Activated CD8-positive, alpha-beta T cell treated with anti-CD3 and anti-CD28 coated beads, Interleukin-2, amount 10 ng/mL, durations not matched to agents 7 days and 5 days (primary cell): ENCODE measurements at regions not wholly inside any gene's neighbourhood (a gene's known extent, or its start where the extent isn't known, plus 50 kb on each side); places are given as distances from the start of the nearest gene placed in this dataset.

Source experiments
- ATAC-seq: fragments of 150-1000 bp; cut with Tn5 transposase; one replicate; pipeline ENCODE4 v1.10.0; 2021; ENCODE audit warnings: moderate library complexity
- CTCF ChIA-PET: fragments of 350-600 bp; sonication (Branson Sonifier 250); formaldehyde crosslinking; loops from one replicate; lab custom pipeline; 2021; ENCODE audit warnings: antibody characterized with exemption; lab: Charles Lee
- POLR2A ChIA-PET: fragments of 350-600 bp; sonication (Branson Sonifier 250); formaldehyde crosslinking; loops from one replicate; lab custom pipeline; 2021; ENCODE audit warnings: antibody characterized with exemption; lab: Charles Lee
- DNase-seq: peaks from one replicate; pipeline ENCODE4 v3.0.0-alpha.2; 2020
- H3K27ac Mint-ChIP-seq: one replicate; pipeline ENCODE4 v1.8.0; 2021; ENCODE audit warnings: mild to moderate bottlenecking, mixed read lengths
- H3K27me3 Mint-ChIP-seq: one replicate; pipeline ENCODE4 v1.8.0; 2021; ENCODE audit warnings: low read depth, mixed read lengths
- H3K36me3 Mint-ChIP-seq: one replicate; pipeline ENCODE4 v1.8.0; 2021; ENCODE audit warnings: low read depth, mixed read lengths
- H3K4me1 Mint-ChIP-seq: one replicate; pipeline ENCODE4 v1.8.0; 2021; ENCODE audit warnings: low read depth, mixed read lengths
- H3K4me3 Mint-ChIP-seq: one replicate; pipeline ENCODE4 v1.8.0; 2021; ENCODE audit warnings: mild to moderate bottlenecking, mixed read lengths
- H3K9me3 Mint-ChIP-seq: one replicate; pipeline ENCODE4 v1.8.0; 2022; ENCODE audit warnings: mixed read lengths; ENCODE audit not compliant: insufficient read depth

DNA sequence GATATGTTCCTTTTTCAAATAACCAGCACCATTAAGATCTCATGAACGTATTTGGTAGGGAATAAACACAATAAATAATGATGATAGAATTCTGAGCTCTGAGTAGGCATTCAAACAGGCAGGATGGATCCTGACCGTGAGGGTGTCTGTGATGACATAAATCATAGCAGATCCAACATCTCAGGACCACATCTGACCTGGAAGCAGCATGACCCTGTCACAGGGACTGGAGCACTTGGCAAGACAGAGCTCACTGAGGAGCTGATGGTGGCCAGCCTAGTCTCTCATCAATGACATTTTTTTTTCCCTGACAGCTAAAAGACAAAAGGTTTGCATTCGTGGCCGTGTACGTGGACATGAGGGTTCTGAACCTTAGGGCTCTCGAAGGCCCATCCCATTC lies 337.5 kb downstream of the NPIPA8 start:
- H3K4me3 Mint-ChIP-seq, result no peak overlapping the region
- DNase-seq (no peak), ATAC-seq (no peak)
- ChIA-PET CTCF (no interaction called here), POLR2A (no interaction called here)
- H3K27me3 Mint-ChIP-seq, result no peaks in the 10 kb centered on the region
- H3K4me1 Mint-ChIP-seq, result no peaks in the 10 kb centered on the region
- no peaks in the 10 kb centered on the region for H3K9me3 Mint-ChIP-seq
- H3K36me3 Mint-ChIP-seq, result no peaks in the 10 kb centered on the region
- no peak overlapping the region for H3K27ac Mint-ChIP-seq

DNA sequence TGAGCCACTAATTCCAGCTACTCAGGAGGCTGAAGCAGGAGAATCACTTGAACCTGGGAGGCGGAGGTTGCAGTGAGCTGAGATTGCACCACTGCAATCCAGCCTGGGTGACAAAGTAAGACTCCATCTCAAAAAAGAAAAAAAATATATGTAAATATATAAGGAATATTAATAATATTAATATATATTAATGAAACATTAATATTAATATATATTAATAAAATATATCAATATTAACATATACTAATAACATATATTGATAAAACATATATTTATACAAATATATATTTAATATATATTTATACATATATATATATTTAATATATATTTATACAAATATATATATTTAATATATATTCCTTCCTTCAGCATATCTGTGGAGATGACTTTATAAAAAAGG lies 338.0 kb downstream of the NPIPA8 start:
- no peaks in the 10 kb centered on the region for H3K4me1 Mint-ChIP-seq
- no peaks in the 10 kb centered on the region for H3K9me3 Mint-ChIP-seq
- no peak overlapping the region for H3K27ac Mint-ChIP-seq
- POLR2A ChIA-PET, result no interaction called here
- no peaks in the 10 kb centered on the region for H3K27me3 Mint-ChIP-seq
- CTCF ChIA-PET, result no interaction called here
- DNase-seq (no peak), ATAC-seq (no peak)
- H3K36me3 Mint-ChIP-seq, result no peaks in the 10 kb centered on the region
- H3K4me3 Mint-ChIP-seq, result no peak overlapping the region

DNA sequence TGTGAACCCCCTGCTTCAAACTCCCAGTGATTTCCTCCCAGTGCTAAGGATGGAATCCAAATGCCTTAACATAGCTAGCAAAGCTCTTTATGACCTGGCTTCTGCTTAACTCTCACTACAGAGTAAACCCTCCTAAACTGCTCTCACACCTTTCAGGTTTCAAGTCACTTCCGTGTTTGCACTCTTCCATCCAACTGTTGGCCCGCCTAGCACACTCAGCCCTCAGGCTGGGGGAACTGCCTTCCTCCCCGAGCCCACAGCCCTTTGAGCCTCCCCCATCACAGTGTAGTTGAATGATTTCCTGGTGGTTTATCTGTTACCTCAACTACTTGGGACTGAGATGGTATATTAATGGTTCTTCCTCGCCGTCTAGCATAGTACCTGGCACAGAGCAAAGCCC lies 342.5 kb downstream of the NPIPA8 start:
- CTCF ChIA-PET, result no interaction called here
- Mint-ChIP-seq H3K27me3 (peaks cover 7% of the 10 kb centered on the region), H3K4me1 (no peaks in the 10 kb centered on the region), H3K27ac (no peak overlapping the region), H3K4me3 (no peak overlapping the region), H3K9me3 (no peaks in the 10 kb centered on the region), H3K36me3 (no peaks in the 10 kb centered on the region)
- POLR2A ChIA-PET, result no interaction called here
- DNase-seq, result no peak
- no peak for ATAC-seq

DNA sequence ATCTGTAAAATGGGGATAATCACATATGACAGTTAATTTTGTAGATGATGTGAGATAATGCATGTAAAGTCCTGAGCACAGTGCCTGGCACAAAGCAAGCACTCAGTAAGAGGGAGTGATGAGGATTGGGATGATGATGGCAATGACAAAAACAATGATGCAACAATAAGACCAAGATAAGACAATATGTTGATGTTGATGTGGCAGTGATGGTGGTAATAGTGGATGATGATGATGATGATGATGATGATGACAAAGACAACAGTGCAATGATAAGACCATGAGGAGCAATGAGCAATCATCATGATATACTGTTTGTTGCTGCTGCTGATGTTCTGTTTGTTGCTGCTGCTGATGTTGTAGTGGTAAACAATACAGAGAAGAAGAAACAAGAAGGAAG lies 344.1 kb downstream of the NPIPA8 start:
- ATAC-seq (no peak), DNase-seq (no peak)
- no peaks in the 10 kb centered on the region for H3K9me3 Mint-ChIP-seq
- no peak overlapping the region for H3K4me3 Mint-ChIP-seq
- H3K27ac Mint-ChIP-seq, result no peak overlapping the region
- H3K36me3 Mint-ChIP-seq, result no peaks in the 10 kb centered on the region
- ChIA-PET CTCF (no interaction called here), POLR2A (no interaction called here)
- no peaks in the 10 kb centered on the region for H3K4me1 Mint-ChIP-seq
- peaks cover 7% of the 10 kb centered on the region for H3K27me3 Mint-ChIP-seq

GRCh38 chr16:17989255-17989654 lies 347.3 kb downstream of the NPIPA8 start:
- no peaks in the 10 kb centered on the region for H3K4me1 Mint-ChIP-seq
- no peak for ATAC-seq
- no peak overlapping the region for H3K27ac Mint-ChIP-seq
- H3K9me3 Mint-ChIP-seq, result no peaks in the 10 kb centered on the region
- no peak for DNase-seq
- H3K4me3 Mint-ChIP-seq, result no peak overlapping the region
- ChIA-PET POLR2A (no interaction called here), CTCF (no interaction called here)
- H3K36me3 Mint-ChIP-seq, result no peaks in the 10 kb centered on the region
- H3K27me3 Mint-ChIP-seq, result peaks cover 7% of the 10 kb centered on the region

GRCh38 chr16:17988839-17989238 lies 347.7 kb downstream of the NPIPA8 start:
- ATAC-seq (no peak), DNase-seq (no peak)
- ChIA-PET CTCF (no interaction called here), POLR2A (no interaction called here)
- H3K4me3 Mint-ChIP-seq, result no peak overlapping the region
- H3K4me1 Mint-ChIP-seq, result no peaks in the 10 kb centered on the region
- no peaks in the 10 kb centered on the region for H3K36me3 Mint-ChIP-seq
- H3K9me3 Mint-ChIP-seq, result no peaks in the 10 kb centered on the region
- H3K27ac Mint-ChIP-seq, result no peak overlapping the region
- peaks cover 7% of the 10 kb centered on the region for H3K27me3 Mint-ChIP-seq

DNA sequence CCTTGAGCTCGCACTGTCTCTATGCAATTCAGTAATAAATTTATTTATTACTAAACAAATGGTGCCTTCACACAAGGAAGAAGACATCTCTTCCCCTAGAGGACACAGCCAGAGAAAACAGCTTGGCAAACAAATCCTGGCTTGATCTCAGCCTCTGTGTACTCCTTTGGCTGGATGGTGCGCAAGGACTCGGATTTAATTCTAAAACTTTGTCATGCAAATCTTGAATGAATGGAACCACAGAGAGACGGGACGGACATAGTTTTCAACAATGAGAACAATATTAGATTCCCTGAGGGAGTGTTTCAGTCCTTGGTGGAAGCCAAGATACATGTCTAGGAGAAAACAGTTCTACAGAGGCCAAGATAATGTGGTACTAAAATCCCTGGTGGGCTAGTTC lies 349.5 kb downstream of the NPIPA8 start:
- CTCF ChIA-PET, result no interaction called here
- POLR2A ChIA-PET, result no interaction called here
- ATAC-seq, result no peak
- H3K27me3 Mint-ChIP-seq, result peaks cover 3% of the 10 kb centered on the region
- H3K9me3 Mint-ChIP-seq, result no peaks in the 10 kb centered on the region
- H3K4me1 Mint-ChIP-seq, result no peaks in the 10 kb centered on the region
- DNase-seq, result no peak
- no peak overlapping the region for H3K27ac Mint-ChIP-seq
- no peak overlapping the region for H3K4me3 Mint-ChIP-seq
- H3K36me3 Mint-ChIP-seq, result no peaks in the 10 kb centered on the region

GRCh38 chr16:17984810-17985209 lies 351.7 kb downstream of the NPIPA8 start:
- Mint-ChIP-seq H3K9me3 (no peaks in the 10 kb centered on the region), H3K4me1 (no peaks in the 10 kb centered on the region), H3K4me3 (no peak overlapping the region), H3K27ac (no peak overlapping the region), H3K27me3 (no peaks in the 10 kb centered on the region), H3K36me3 (no peaks in the 10 kb centered on the region)
- DNase-seq (no peak), ATAC-seq (no peak)
- CTCF ChIA-PET, result no interaction called here
- POLR2A ChIA-PET, result no interaction called here

DNA sequence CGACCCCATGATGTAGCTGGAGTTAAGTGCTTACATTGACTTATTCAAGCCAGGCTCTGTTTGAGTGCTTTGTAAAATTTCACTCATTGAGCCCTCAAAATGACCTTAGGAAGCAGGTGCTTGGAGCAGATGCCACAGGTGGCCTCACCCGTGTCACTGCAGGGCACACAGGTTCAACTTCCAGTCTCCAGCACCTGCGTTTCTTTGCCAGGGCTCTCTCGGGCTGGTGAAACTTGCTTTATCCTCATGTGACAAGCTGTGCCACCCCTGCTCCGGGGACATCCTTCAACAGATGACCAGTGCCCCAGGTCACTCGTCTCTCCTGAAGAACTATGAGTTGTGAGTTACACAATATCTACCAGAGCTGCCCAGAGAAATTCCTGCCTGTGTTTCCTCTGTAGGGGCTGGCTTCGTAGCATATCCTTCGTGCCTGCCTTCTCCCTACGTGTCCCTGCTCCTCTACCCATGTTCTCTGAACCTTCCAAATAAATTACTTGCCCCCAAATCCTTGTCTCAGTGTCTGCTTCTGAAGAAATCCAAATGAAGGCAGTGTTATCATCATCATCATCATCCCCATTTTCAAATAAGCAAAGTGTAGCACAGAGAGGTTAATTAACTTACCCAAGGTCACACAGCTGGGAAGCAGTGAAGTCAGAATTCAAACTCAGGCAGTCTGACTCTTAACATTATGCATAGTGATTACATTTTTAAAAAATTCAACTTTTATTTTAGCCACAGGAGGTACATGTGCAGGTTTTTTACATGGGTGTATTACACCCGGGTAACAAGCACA lies 352.5 kb downstream of the NPIPA8 start:
- CTCF ChIA-PET, result no interaction called here
- Mint-ChIP-seq H3K9me3 (no peaks in the 10 kb centered on the region), H3K4me1 (no peaks in the 10 kb centered on the region), H3K27me3 (no peaks in the 10 kb centered on the region), H3K36me3 (no peaks in the 10 kb centered on the region), H3K4me3 (no peak overlapping the region), H3K27ac (no peak overlapping the region)
- ATAC-seq (no peak), DNase-seq (no peak)
- POLR2A ChIA-PET, result no interaction called here

- ATAC-seq, result no peak
- no peak overlapping the region for H3K4me3 Mint-ChIP-seq
- CTCF ChIA-PET, result no interaction called here
These were observed 353.4 kb downstream of the NPIPA8 start for GRCh38 chr16:17983114-17983513.

GRCh38 chr16:17977260-17977659 lies 359.3 kb downstream of the NPIPA8 start:
- no peak for DNase-seq
- no peaks in the 10 kb centered on the region for H3K4me1 Mint-ChIP-seq
- no peaks in the 10 kb centered on the region for H3K36me3 Mint-ChIP-seq
- H3K9me3 Mint-ChIP-seq, result no peaks in the 10 kb centered on the region
- POLR2A ChIA-PET, result no interaction called here
- no peak for ATAC-seq
- no peak overlapping the region for H3K4me3 Mint-ChIP-seq
- CTCF ChIA-PET, result no interaction called here
- H3K27me3 Mint-ChIP-seq, result no peaks in the 10 kb centered on the region
- no peak overlapping the region for H3K27ac Mint-ChIP-seq

More at GRCh38 chr16:17983114-17983513, 353.4 kb downstream of the NPIPA8 start:
- Mint-ChIP-seq H3K27ac (no peak overlapping the region), H3K4me1 (no peaks in the 10 kb centered on the region), H3K27me3 (no peaks in the 10 kb centered on the region), H3K9me3 (no peaks in the 10 kb centered on the region), H3K36me3 (no peaks in the 10 kb centered on the region)
- POLR2A ChIA-PET, result no interaction called here
- DNase-seq, result no peak

- Mint-ChIP-seq H3K27ac (no peak overlapping the region), H3K27me3 (no peaks in the 10 kb centered on the region), H3K4me3 (no peak overlapping the region), H3K4me1 (no peaks in the 10 kb centered on the region), H3K9me3 (no peaks in the 10 kb centered on the region), H3K36me3 (no peaks in the 10 kb centered on the region)
- POLR2A ChIA-PET, result no interaction called here
- ATAC-seq (no peak), DNase-seq (no peak)
- CTCF ChIA-PET, result no interaction called here
These were observed 364.0 kb downstream of the NPIPA8 start for GRCh38 chr16:17972460-17972943.
